GM12878 (cell line): ENCODE measurements at regions not wholly inside any gene's neighbourhood (a gene's known extent, or its start where the extent isn't known, plus 50 kb on each side); places are given as distances from the start of the nearest gene placed in this dataset.

Source experiments
- ATAC-seq: fragments of 200-7000 bp; cut with Tn5 transposase; 3 replicates; pipeline ENCODE4 v1.9.1; 2020; ENCODE audit warnings: mild to moderate bottlenecking, moderate library complexity
- BruUV-seq: library from RNA; stranded (reverse); fragments of 400-500 nt; replicated peaks from 2 replicates; lab custom pipeline; 2021; lab: Mats Ljungman, UMichigan
- CTCF ChIA-PET: fragments of 300-600 bp; sonication (Branson Sonifier 250); formaldehyde crosslinking; extraction: SDS; loops from one replicate; lab custom pipeline; 2021; ENCODE audit warnings: inconsistent platforms; lab: Yijun Ruan, JAX
- POLR2A ChIA-PET: fragments of 350-600 bp; formaldehyde crosslinking; extraction: SDS; loops from one replicate; lab custom pipeline; 2021; ENCODE audit warnings: inconsistent platforms; lab: Charles Lee
- RAD21 ChIA-PET: fragments of 300-600 bp; sonication (Branson Sonifier 250); formaldehyde crosslinking; loops from one replicate; lab custom pipeline; 2023; ENCODE audit warnings: antibody characterized with exemption; ENCODE audit not compliant: unreplicated experiment; lab: Charles Lee
- SMC1A ChIA-PET: fragments of 300-600 bp; sonication (Branson Sonifier 250); formaldehyde crosslinking; loops from one replicate; lab custom pipeline; 2023; ENCODE audit not compliant: unreplicated experiment, uncharacterized antibody; lab: Charles Lee
- DNase-seq: peaks from one replicate; pipeline ENCODE4 v3.0.0-alpha.2; 2011; ENCODE audit warnings: low read depth, low spot score
- FAIRE-seq: peaks from 3 replicates; lab custom pipeline; 2011; peaks lifted over from hg19 to GRCh38; lab: Jason Lieb, UNC
- H2AFZ ChIP-seq: 2 replicates; pipeline ENCODE4 v1.6.0; 2011; ENCODE audit warnings: low read depth, low read length, control low read depth; ENCODE audit not compliant: control insufficient read depth
- H3K27ac ChIP-seq: 2 replicates; pipeline ENCODE4 v1.5.1; 2011; ENCODE audit warnings: control low read depth; ENCODE audit not compliant: control insufficient read depth, insufficient read depth
- H3K27me3 ChIP-seq, 2 experiments: replicated peaks in 1 of 2; 2 replicates each; pipeline versions ENCODE4 v1.6.0 to v1.6.1; 2011; ENCODE audit warnings: low read length in 1 of 2; ENCODE audit not compliant: control insufficient read depth in 2 of 2, insufficient read depth in 2 of 2
- H3K36me3 ChIP-seq, 2 experiments: 2 replicates each; pipeline ENCODE4 v1.5.1; 2011; ENCODE audit warnings: low read length in 1 of 2; ENCODE audit not compliant: control insufficient read depth in 2 of 2, insufficient read depth in 2 of 2
- H3K4me1 ChIP-seq: 2 replicates; pipeline ENCODE4 v1.6.1; 2011; ENCODE audit warnings: mild to moderate bottlenecking, low read length, moderate library complexity, mixed read lengths; ENCODE audit not compliant: control insufficient read depth, insufficient read depth
- H3K4me2 ChIP-seq: 2 replicates; pipeline ENCODE4 v1.6.0; 2011; ENCODE audit warnings: control low read depth; ENCODE audit not compliant: control insufficient read depth, insufficient read depth
- H3K4me3 ChIP-seq: fragments of 200-600 bp; sonication (generic); 2 replicates; pipeline ENCODE4 v1.5.1; 2016
- H3K79me2 ChIP-seq: 2 replicates; pipeline ENCODE4 v1.6.0; 2011; ENCODE audit warnings: low read length; ENCODE audit not compliant: control insufficient read depth, insufficient read depth
- H3K9ac ChIP-seq: 2 replicates; pipeline ENCODE4 v1.8.0; 2011; ENCODE audit warnings: low read length, control low read depth, mixed read lengths; ENCODE audit not compliant: control insufficient read depth, insufficient read depth
- H3K9me3 ChIP-seq: replicated peaks from 3 replicates; pipeline ENCODE4 v1.5.1; 2011; ENCODE audit warnings: mild to moderate bottlenecking, low read length; ENCODE audit not compliant: control insufficient read depth, insufficient read depth
- H4K20me1 ChIP-seq: 2 replicates; pipeline ENCODE4 v1.6.0; 2011; ENCODE audit not compliant: control insufficient read depth, insufficient read depth
- BMI1 ChIP-seq: fragments of 450-650 bp; IDR thresholded peaks from 2 replicates; pipeline ENCODE4 v1.6.1; 2016; ENCODE audit warnings: mild to moderate bottlenecking, moderate library complexity, borderline replicate concordance
- CREB1 ChIP-seq: IDR thresholded peaks from 2 replicates; pipeline ENCODE4 v1.6.1; 2012; ENCODE audit warnings: low read depth, mild to moderate bottlenecking, inconsistent platforms
- FOXM1 ChIP-seq: IDR thresholded peaks from 2 replicates; pipeline ENCODE4 v1.6.1; 2012; ENCODE audit warnings: low read depth, mild to moderate bottlenecking, inconsistent platforms, low read length, moderate library complexity
- HDGF ChIP-seq: fragments of 450-650 bp; IDR thresholded peaks from 2 replicates; pipeline ENCODE4 v1.6.1; 2016; ENCODE audit warnings: antibody characterized with exemption
- MTA2 ChIP-seq: fragments of 450-650 bp; IDR thresholded peaks from 2 replicates; pipeline ENCODE4 v1.6.1; 2016; ENCODE audit warnings: low read depth, mild to moderate bottlenecking, moderate library complexity
- MYB ChIP-seq: fragments of 150-350 bp; IDR thresholded peaks from 2 replicates; pipeline ENCODE4 v1.6.1; 2014; ENCODE audit warnings: mild to moderate bottlenecking, low read depth, low read length, borderline replicate concordance
- PML ChIP-seq: IDR thresholded peaks from 2 replicates; pipeline ENCODE4 v1.6.1; 2012; ENCODE audit warnings: low read length, inconsistent platforms
- RAD51 ChIP-seq: fragments of 450-650 bp; IDR thresholded peaks from 2 replicates; pipeline ENCODE4 v1.6.1; 2016; ENCODE audit warnings: moderate library complexity, mild to moderate bottlenecking, inconsistent platforms
- SMARCA5 ChIP-seq: fragments of 450-650 bp; IDR thresholded peaks from 2 replicates; pipeline ENCODE4 v1.6.1; 2017; ENCODE audit warnings: mild to moderate bottlenecking
- WGBS: methylation state at CpG from one replicate; pipeline ENCODE4 v1.1.6; 2016; ENCODE audit warnings: low lambda C conversion rate; ENCODE audit not compliant: insufficient replicate concordance, insufficient coverage; ENCODE audit errors: missing lambda C conversion rate; 5-methylcytosine and 5-hydroxymethylcytosine counted together
- in situ Hi-C: fragments of 300-500 bp; cut with MboI; formaldehyde crosslinking; loops from 9 replicates; pipeline ENCODE4 v1.14.3; 2018; ENCODE audit warnings: mixed read lengths
- intact Hi-C: fragments of 100-400 bp; cut with micrococcal nuclease; formaldehyde crosslinking; loops from one replicate; pipeline ENCODE4 v1.14.2; 2022; ENCODE audit not compliant: unreplicated experiment
- TF ChIP-seq, protein P1 (sequence below): IDR thresholded peaks from 2 replicates; pipeline ENCODE4 v1.6.1; 2012; ENCODE audit warnings: improper control_type of control experiment, low read depth, low read length; ENCODE audit not compliant: insufficient replicate concordance
- TF ChIP-seq, protein P2 (sequence below): fragments of 450-650 bp; IDR thresholded peaks from 2 replicates; pipeline ENCODE4 v1.6.1; 2017; ENCODE audit warnings: mild to moderate bottlenecking, moderate library complexity

DNA sequence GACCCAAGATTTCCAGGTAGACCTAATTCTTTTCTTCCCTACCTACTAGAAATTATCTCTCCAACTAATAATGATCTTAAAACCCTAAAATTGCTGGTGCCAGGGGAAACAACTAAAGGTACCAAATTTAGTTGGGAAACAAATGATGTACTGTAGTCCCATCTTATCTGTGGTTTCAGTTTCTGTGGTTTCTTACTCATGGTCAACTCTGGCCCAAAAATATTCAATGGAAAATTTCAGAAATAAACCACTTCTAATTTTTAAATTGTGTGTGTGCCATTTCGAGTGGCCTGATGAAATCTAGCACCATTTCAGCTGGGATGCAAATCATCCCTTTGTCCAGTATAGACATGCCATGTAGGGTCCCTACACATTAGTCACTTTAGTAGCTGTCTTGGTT lies 475.2 kb upstream of the EPHA7 start (continued):
- TF ChIP-seq, protein P1, sequence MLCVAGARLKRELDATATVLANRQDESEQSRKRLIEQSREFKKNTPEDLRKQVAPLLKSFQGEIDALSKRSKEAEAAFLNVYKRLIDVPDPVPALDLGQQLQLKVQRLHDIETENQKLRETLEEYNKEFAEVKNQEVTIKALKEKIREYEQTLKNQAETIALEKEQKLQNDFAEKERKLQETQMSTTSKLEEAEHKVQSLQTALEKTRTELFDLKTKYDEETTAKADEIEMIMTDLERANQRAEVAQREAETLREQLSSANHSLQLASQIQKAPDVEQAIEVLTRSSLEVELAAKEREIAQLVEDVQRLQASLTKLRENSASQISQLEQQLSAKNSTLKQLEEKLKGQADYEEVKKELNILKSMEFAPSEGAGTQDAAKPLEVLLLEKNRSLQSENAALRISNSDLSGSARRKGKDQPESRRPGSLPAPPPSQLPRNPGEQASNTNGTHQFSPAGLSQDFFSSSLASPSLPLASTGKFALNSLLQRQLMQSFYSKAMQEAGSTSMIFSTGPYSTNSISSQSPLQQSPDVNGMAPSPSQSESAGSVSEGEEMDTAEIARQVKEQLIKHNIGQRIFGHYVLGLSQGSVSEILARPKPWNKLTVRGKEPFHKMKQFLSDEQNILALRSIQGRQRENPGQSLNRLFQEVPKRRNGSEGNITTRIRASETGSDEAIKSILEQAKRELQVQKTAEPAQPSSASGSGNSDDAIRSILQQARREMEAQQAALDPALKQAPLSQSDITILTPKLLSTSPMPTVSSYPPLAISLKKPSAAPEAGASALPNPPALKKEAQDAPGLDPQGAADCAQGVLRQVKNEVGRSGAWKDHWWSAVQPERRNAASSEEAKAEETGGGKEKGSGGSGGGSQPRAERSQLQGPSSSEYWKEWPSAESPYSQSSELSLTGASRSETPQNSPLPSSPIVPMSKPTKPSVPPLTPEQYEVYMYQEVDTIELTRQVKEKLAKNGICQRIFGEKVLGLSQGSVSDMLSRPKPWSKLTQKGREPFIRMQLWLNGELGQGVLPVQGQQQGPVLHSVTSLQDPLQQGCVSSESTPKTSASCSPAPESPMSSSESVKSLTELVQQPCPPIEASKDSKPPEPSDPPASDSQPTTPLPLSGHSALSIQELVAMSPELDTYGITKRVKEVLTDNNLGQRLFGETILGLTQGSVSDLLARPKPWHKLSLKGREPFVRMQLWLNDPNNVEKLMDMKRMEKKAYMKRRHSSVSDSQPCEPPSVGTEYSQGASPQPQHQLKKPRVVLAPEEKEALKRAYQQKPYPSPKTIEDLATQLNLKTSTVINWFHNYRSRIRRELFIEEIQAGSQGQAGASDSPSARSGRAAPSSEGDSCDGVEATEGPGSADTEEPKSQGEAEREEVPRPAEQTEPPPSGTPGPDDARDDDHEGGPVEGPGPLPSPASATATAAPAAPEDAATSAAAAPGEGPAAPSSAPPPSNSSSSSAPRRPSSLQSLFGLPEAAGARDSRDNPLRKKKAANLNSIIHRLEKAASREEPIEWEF, result no peak
- no peak for TF ChIP-seq BMI1

DNA sequence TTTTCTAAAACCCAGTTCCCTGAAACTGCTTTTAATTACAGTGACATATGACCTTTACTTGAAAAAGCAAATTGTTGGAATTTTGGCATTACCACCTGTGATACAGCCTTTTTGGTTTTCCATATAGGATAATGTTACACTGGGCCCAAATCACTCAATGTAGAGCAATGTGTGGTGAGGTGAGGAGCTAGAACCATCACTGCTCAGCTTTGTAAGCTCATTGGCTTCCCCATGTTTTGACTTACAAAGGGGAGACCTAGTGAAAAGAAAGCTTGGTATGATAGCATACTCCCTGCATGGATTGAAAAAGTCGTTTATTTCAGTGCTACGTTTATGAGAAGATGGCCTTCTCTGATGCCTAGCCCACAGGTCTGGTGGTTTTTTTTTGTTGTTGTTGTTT lies 470.4 kb upstream of the EPHA7 start:
- ChIA-PET CTCF (no interaction called here), RAD21 (no interaction called here), POLR2A (no interaction called here), SMC1A (no interaction called here)
- whole genome bisulfite sequencing, result 0% methylated on average over 2 of the region's 2 CpGs
- Histone ChIP-seq H3K79me2 (no peaks in the 10 kb centered on the region), H3K4me1 (no peaks in the 10 kb centered on the region), H2AFZ (no peak overlapping the region), H3K27me3 (no peaks in the 10 kb centered on the region), H3K4me2 (no peak overlapping the region), H3K36me3 (no peaks in the 10 kb centered on the region), H3K9ac (no peak overlapping the region), H3K27ac (no peak overlapping the region), H3K9me3 (no peaks in the 10 kb centered on the region), H3K4me3 (no peak overlapping the region), H4K20me1 (no peaks in the 10 kb centered on the region)
- in situ Hi-C loops (no loop called here), intact Hi-C loops (no loop called here)
- DNase-seq (no peak), ATAC-seq (no peak), FAIRE-seq (no peak)
- no TSS peak for BruUV-seq
- TF ChIP-seq MYB, result no peak
- TF ChIP-seq RAD51, result no peak
- TF ChIP-seq FOXM1, result no peak
- TF ChIP-seq SMARCA5, result no peak
- TF ChIP-seq, protein P2, sequence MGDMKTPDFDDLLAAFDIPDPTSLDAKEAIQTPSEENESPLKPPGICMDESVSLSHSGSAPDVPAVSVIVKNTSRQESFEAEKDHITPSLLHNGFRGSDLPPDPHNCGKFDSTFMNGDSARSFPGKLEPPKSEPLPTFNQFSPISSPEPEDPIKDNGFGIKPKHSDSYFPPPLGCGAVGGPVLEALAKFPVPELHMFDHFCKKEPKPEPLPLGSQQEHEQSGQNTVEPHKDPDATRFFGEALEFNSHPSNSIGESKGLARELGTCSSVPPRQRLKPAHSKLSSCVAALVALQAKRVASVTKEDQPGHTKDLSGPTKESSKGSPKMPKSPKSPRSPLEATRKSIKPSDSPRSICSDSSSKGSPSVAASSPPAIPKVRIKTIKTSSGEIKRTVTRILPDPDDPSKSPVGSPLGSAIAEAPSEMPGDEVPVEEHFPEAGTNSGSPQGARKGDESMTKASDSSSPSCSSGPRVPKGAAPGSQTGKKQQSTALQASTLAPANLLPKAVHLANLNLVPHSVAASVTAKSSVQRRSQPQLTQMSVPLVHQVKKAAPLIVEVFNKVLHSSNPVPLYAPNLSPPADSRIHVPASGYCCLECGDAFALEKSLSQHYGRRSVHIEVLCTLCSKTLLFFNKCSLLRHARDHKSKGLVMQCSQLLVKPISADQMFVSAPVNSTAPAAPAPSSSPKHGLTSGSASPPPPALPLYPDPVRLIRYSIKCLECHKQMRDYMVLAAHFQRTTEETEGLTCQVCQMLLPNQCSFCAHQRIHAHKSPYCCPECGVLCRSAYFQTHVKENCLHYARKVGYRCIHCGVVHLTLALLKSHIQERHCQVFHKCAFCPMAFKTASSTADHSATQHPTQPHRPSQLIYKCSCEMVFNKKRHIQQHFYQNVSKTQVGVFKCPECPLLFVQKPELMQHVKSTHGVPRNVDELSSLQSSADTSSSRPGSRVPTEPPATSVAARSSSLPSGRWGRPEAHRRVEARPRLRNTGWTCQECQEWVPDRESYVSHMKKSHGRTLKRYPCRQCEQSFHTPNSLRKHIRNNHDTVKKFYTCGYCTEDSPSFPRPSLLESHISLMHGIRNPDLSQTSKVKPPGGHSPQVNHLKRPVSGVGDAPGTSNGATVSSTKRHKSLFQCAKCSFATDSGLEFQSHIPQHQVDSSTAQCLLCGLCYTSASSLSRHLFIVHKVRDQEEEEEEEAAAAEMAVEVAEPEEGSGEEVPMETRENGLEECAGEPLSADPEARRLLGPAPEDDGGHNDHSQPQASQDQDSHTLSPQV, result no peak
- TF ChIP-seq MTA2, result no peak
- TF ChIP-seq CREB1, result no peak
- TF ChIP-seq HDGF, result no peak
- no peak for TF ChIP-seq PML
